Kidney (tissue), 13 donors: ENCODE measurements at regions not wholly inside any gene's neighbourhood (a gene's known extent, or its start where the extent isn't known, plus 50 kb on each side); places are given as distances from the start of the nearest gene placed in this dataset.

Experiments
- DNase-seq, 5 donors: peaks; one replicate each; pipeline ENCODE4 v3.0.0-alpha.2; 2013 to 2020
- FAIRE-seq: peaks from 2 replicates; lab custom pipeline; 2012; peaks lifted over from hg19 to GRCh38; lab: Jason Lieb, UNC
- H3K27ac ChIP-seq, 2 donors: one replicate each; pipeline ENCODE4 v1.7.0; 2013; ENCODE audit warnings: low read depth in 2 of 2, low read length in 2 of 2, inconsistent platforms in 1 of 2
- H3K27me3 ChIP-seq: one replicate; pipeline ENCODE4 v1.7.1; 2013; ENCODE audit warnings: low read length, inconsistent platforms; ENCODE audit not compliant: control insufficient read depth, insufficient read depth
- H3K36me3 ChIP-seq, 3 donors: one replicate each; pipeline versions ENCODE4 v1.7.0 to v1.7.1; 2013; ENCODE audit warnings: low read length in 3 of 3, control low read depth in 1 of 3, inconsistent platforms in 1 of 3; ENCODE audit not compliant: insufficient read depth in 3 of 3, control insufficient read depth in 2 of 3
- H3K4me1 ChIP-seq, 3 donors: one replicate each; pipeline versions ENCODE4 v1.7.0 to v1.7.1; 2013; ENCODE audit warnings: low read length in 3 of 3, inconsistent platforms in 1 of 3, low read depth in 1 of 3; ENCODE audit not compliant: control insufficient read depth in 2 of 3, insufficient read depth in 2 of 3
- H3K4me3 ChIP-seq, 3 donors: one replicate each; pipeline versions ENCODE4 v1.7.0 to v1.8.1; 2013; ENCODE audit warnings: low read length in 3 of 3, control low read depth in 1 of 3, inconsistent platforms in 1 of 3
- H3K9ac ChIP-seq, 3 donors: one replicate each; pipeline versions ENCODE4 v1.7.0 to v1.7.1; 2013; ENCODE audit warnings: low read length in 3 of 3, control low read depth in 1 of 3, inconsistent platforms in 1 of 3
- H3K9me3 ChIP-seq, 3 donors: one replicate each; pipeline versions ENCODE4 v1.7.0 to v1.7.1; 2013; ENCODE audit warnings: low read length in 3 of 3, control low read depth in 1 of 3, inconsistent platforms in 1 of 3; ENCODE audit not compliant: control insufficient read depth in 2 of 3, insufficient read depth in 1 of 3
- intact Hi-C: fragments of 100-400 bp; cut with DNase I; formaldehyde crosslinking; loops from one replicate; pipeline ENCODE4 v1.11.1; 2022
- TF ChIP-seq, protein P1 (sequence below): IDR thresholded peaks from 3 replicates; pipeline ENCODE4 v1.5.1; 2012; ENCODE audit warnings: mild to moderate bottlenecking, moderate library complexity, borderline replicate concordance; ENCODE audit not compliant: insufficient read depth; ENCODE audit errors: extremely low read depth
- donor health status: control.
- donor health status: control.
- donor health status: control.
- donor health status: control.
- donor health status: control.
- donor health status: DM: yes; HTN: yes; CAD: no.
- donor health status: Normal renal cell carcinoma (clear cell type).

DNA sequence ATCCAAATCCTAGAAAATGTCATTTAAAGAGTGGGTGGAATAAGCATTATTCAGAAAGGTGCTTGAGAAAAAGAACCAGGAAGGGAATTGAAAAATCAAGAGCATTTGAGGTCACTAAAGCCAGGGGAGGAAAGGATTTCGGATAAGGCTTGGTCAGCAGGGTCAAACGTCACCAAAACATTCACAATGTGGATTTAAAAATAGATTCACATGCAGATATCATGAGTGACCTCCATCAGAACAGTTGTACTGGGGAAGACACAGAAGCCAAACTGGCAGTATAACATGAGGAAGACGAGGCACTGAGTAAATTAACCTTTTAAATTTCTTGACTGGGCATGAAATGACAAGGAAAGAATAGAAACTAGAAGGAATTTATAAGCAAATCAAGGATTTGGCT lies 175.1 kb upstream of the CCDC196 start:
- H3K27me3 ChIP-seq = no peaks in the 10 kb centered on the region
- no peaks in the 10 kb centered on the region for H3K4me1 ChIP-seq
- intact Hi-C loops = no loop called here
- no peak overlapping the region for H3K4me3 ChIP-seq
- H3K36me3 ChIP-seq = no peaks in the 10 kb centered on the region
- DNase-seq (no peak), FAIRE-seq (no peak)
- no peak overlapping the region for H3K27ac ChIP-seq
- TF ChIP-seq, protein P1, sequence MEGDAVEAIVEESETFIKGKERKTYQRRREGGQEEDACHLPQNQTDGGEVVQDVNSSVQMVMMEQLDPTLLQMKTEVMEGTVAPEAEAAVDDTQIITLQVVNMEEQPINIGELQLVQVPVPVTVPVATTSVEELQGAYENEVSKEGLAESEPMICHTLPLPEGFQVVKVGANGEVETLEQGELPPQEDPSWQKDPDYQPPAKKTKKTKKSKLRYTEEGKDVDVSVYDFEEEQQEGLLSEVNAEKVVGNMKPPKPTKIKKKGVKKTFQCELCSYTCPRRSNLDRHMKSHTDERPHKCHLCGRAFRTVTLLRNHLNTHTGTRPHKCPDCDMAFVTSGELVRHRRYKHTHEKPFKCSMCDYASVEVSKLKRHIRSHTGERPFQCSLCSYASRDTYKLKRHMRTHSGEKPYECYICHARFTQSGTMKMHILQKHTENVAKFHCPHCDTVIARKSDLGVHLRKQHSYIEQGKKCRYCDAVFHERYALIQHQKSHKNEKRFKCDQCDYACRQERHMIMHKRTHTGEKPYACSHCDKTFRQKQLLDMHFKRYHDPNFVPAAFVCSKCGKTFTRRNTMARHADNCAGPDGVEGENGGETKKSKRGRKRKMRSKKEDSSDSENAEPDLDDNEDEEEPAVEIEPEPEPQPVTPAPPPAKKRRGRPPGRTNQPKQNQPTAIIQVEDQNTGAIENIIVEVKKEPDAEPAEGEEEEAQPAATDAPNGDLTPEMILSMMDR = no peak
- H3K9me3 ChIP-seq = no peaks in the 10 kb centered on the region
- no peak overlapping the region for H3K9ac ChIP-seq

DNA sequence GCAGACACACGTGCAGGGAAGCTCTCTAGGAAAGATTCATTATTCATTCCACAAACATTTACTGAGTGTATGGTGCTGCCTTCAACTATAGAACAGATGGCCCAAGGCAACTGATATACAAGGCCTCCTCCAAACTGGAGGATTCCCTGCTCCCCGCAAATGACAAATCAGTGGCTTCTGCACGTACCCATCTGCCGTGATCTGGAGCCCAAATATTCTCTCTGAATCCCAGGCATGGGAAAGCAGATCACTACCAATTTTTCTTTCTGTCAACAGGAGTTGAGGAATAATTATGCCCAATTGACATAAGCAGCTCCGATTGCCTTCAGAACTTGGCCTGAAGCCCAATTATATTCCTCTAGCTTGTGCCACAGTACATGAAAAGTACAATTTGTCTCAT lies 174.2 kb upstream of the CCDC196 start:
- TF ChIP-seq, protein P1 = no peak

DNA sequence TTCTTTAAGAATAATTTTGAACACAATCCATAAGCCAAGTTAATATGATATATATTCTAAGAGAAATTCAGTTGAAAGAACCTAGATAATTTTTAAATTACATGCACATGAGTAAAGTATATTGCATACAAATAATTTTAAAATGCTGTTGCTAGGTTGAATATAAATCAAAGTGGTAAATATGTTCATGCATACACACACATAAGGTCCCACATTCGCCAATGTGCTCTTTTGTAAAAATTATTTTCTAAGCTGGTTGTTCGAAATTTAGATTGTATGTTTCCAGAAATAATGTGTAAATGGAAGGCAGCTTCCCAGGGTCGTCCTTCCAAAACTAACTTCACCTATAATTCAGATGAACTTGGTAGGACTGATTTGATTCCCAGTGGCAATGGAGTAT lies 173.7 kb upstream of the CCDC196 start:
- TF ChIP-seq, protein P1 = no peak
- DNase-seq (no peak), FAIRE-seq (no peak)
- no peaks in the 10 kb centered on the region for H3K36me3 ChIP-seq
- no peak overlapping the region for H3K4me3 ChIP-seq
- H3K27ac ChIP-seq = no peak overlapping the region
- intact Hi-C loops = no loop called here
- H3K9ac ChIP-seq = no peak overlapping the region
- H3K4me1 ChIP-seq = no peaks in the 10 kb centered on the region
- H3K27me3 ChIP-seq = no peaks in the 10 kb centered on the region
- no peaks in the 10 kb centered on the region for H3K9me3 ChIP-seq

More for the DNA sequence above, 174.2 kb upstream of the CCDC196 start:
- H3K9ac ChIP-seq = no peak overlapping the region
- FAIRE-seq (no peak), DNase-seq (no peak)
- no peaks in the 10 kb centered on the region for H3K36me3 ChIP-seq
- no peak overlapping the region for H3K4me3 ChIP-seq
- H3K4me1 ChIP-seq = no peaks in the 10 kb centered on the region
- H3K27me3 ChIP-seq = no peaks in the 10 kb centered on the region
- intact Hi-C loops = no loop called here
- H3K9me3 ChIP-seq = no peaks in the 10 kb centered on the region
- no peak overlapping the region for H3K27ac ChIP-seq

DNA sequence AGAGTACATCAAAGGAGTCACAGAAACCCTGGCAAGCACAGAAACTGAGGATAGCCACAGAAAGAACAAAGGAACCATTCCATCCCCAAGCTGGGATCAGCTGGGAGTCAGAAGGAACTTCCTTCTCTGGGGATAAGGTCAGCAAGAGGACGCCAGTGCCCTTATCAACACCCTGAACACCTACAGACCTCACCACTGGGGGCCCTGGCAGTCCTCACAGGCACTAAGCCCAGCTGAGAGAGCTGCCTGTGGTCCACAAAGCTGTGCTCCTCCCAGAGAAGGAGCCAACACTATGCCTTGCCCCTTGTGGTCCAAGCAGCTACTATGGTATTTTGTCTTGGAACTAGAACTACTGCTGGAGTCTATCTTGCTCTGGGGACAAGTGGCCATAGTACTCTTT lies 171.1 kb upstream of the CCDC196 start:
- Histone ChIP-seq H3K27ac (no peak overlapping the region), H3K4me3 (no peak overlapping the region), H3K27me3 (no peaks in the 10 kb centered on the region), H3K9ac (no peak overlapping the region), H3K4me1 (no peaks in the 10 kb centered on the region), H3K9me3 (peaks cover 0 to 6% (median 0%) of the 10 kb centered on the region in 3 donors), H3K36me3 (no peaks in the 10 kb centered on the region)
- TF ChIP-seq, protein P1 = no peak
- intact Hi-C loops = no loop called here
- no peak for FAIRE-seq
- no peak for DNase-seq
